ENCODE measurements at regions not wholly inside any gene's neighbourhood (a gene's known extent, or its start where the extent isn't known, plus 50 kb on each side); places are given as distances from the start of the nearest gene placed in this dataset.

GRCh38 chr18:54764786-54765185 lies 63.5 kb upstream of the RAB27B start:
- no peak overlapping the region for H3K4me3 Mint-ChIP-seq
- Histone ChIP-seq H3K79me2 (ENCODE audit: control insufficient read depth, insufficient read depth, low read length) (no peaks in the 10 kb centered on the region), H3K4me3 (ENCODE audit: control extremely low read depth in 1 of 5, extremely low read depth in 1 of 5, insufficient read depth in 1 of 5, low read depth in 2 of 5, low read length in 4 of 5) (no peak overlapping the region), H3K4me1 (ENCODE audit: control insufficient read depth in 2 of 2, insufficient read depth in 2 of 2, low read length in 2 of 2) (no peaks in the 10 kb centered on the region), H2AFZ (ENCODE audit: insufficient read depth, low read depth, low read length, poor library complexity, severe bottlenecking) (no peak overlapping the region), H4K20me1 (ENCODE audit: control insufficient read depth, insufficient read depth, low read length, poor library complexity, severe bottlenecking) (no peaks in the 10 kb centered on the region), H3K9me3 (ENCODE audit: control extremely low read depth in 1 of 3, control insufficient read depth in 2 of 3, insufficient read depth in 1 of 3, low read length in 2 of 3) (no peaks in the 10 kb centered on the region), H3K4me2 (replicated peaks; ENCODE audit: low read depth, low read length, poor library complexity, severe bottlenecking) (no peak overlapping the region), H3K9ac (ENCODE audit: low read length) (no peak overlapping the region), H3K27me3 (replicated peaks in 1 of 4; ENCODE audit: control extremely low read depth in 1 of 4, control insufficient read depth in 3 of 4, insufficient read depth in 4 of 4, low read length in 3 of 4) (no peaks in the 10 kb centered on the region), H3K27ac (ENCODE audit: low read length in 2 of 2) (no peak overlapping the region), H3K36me3 (replicated peaks in 1 of 2; ENCODE audit: control extremely low read depth in 1 of 2, control insufficient read depth in 1 of 2, extremely low read depth in 1 of 2, insufficient read depth in 2 of 2, low read length in 1 of 2) (no peaks in the 10 kb centered on the region)
- ATAC-seq (ENCODE audit: low read depth) (no peak), DNase-seq (no peak)
- intact Hi-C loops (cut with micrococcal nuclease), result no loop called here
- H3K27me3 Mint-ChIP-seq, result peaks cover 12% of the 10 kb centered on the region
- no peak for TF ChIP-seq CTCF (IDR thresholded peaks at IDR 0.05)
- no peak for TF ChIP-seq EZH2 (IDR thresholded peaks at IDR 0.05; ENCODE audit: borderline replicate concordance, insufficient read depth, low read depth, low read length, poor library complexity, severe bottlenecking)
- H3K9me3 Mint-ChIP-seq (ENCODE audit: insufficient read depth), result no peaks in the 10 kb centered on the region
- WGBS (ENCODE audit: insufficient coverage), result 94% methylated on average over 2 of the region's 3 CpGs
- CTCF ChIA-PET, result no interaction called here
- POLR2A ChIA-PET, result no interaction called here
- H3K27ac Mint-ChIP-seq, result no peak overlapping the region
- no peaks in the 10 kb centered on the region for H3K4me1 Mint-ChIP-seq

- H3K4me3 Mint-ChIP-seq, result no peak overlapping the region
- H3K79me2 ChIP-seq (ENCODE audit: control insufficient read depth, insufficient read depth, low read length), result no peaks in the 10 kb centered on the region
- H3K9me3 Mint-ChIP-seq (ENCODE audit: insufficient read depth), result no peaks in the 10 kb centered on the region
- H3K27ac ChIP-seq (ENCODE audit: low read length in 2 of 2), result no peak overlapping the region
- H3K4me2 ChIP-seq (replicated peaks; ENCODE audit: low read depth, low read length, poor library complexity, severe bottlenecking), result no peak overlapping the region
- intact Hi-C loops (cut with micrococcal nuclease), result no loop called here
- ChIA-PET POLR2A (no interaction called here), CTCF (no interaction called here)
- no peaks in the 10 kb centered on the region for H3K27me3 ChIP-seq (replicated peaks in 1 of 4; ENCODE audit: control extremely low read depth in 1 of 4, control insufficient read depth in 3 of 4, insufficient read depth in 4 of 4, low read length in 3 of 4)
- ATAC-seq (ENCODE audit: low read depth) (no peak), DNase-seq (no peak)
- H4K20me1 ChIP-seq (ENCODE audit: control insufficient read depth, insufficient read depth, low read length, poor library complexity, severe bottlenecking), result no peaks in the 10 kb centered on the region
- no peaks in the 10 kb centered on the region for H3K4me1 ChIP-seq (ENCODE audit: control insufficient read depth in 2 of 2, insufficient read depth in 2 of 2, low read length in 2 of 2)
- peaks cover 12% of the 10 kb centered on the region for H3K27me3 Mint-ChIP-seq
- H3K4me1 Mint-ChIP-seq, result no peaks in the 10 kb centered on the region
- no peak overlapping the region for H3K9ac ChIP-seq (ENCODE audit: low read length)
- H3K27ac Mint-ChIP-seq, result no peak overlapping the region
- TF ChIP-seq EZH2 (IDR thresholded peaks at IDR 0.05; ENCODE audit: borderline replicate concordance, insufficient read depth, low read depth, low read length, poor library complexity, severe bottlenecking) (no peak), CTCF (IDR thresholded peaks at IDR 0.05) (no peak)
- H3K4me3 ChIP-seq (ENCODE audit: control extremely low read depth in 1 of 5, extremely low read depth in 1 of 5, insufficient read depth in 1 of 5, low read depth in 2 of 5, low read length in 4 of 5), result no peak overlapping the region
- no peak overlapping the region for H2AFZ ChIP-seq (ENCODE audit: insufficient read depth, low read depth, low read length, poor library complexity, severe bottlenecking)
- H3K9me3 ChIP-seq (ENCODE audit: control extremely low read depth in 1 of 3, control insufficient read depth in 2 of 3, insufficient read depth in 1 of 3, low read length in 2 of 3), result no peaks in the 10 kb centered on the region
- 71% methylated on average over 1 of the region's 3 CpGs for WGBS (ENCODE audit: insufficient coverage)
- H3K36me3 ChIP-seq (replicated peaks in 1 of 2; ENCODE audit: control extremely low read depth in 1 of 2, control insufficient read depth in 1 of 2, extremely low read depth in 1 of 2, insufficient read depth in 2 of 2, low read length in 1 of 2), result no peaks in the 10 kb centered on the region
Measured at GRCh38 chr18:54765636-54766375, 62.5 kb upstream of the RAB27B start.
